ENCODE measurements at regions not wholly inside any gene's neighbourhood (a gene's known extent, or its start where the extent isn't known, plus 50 kb on each side); places are given as distances from the start of the nearest gene placed in this dataset.

GRCh38 chr16:8459085-8459733 is 131.1 kb downstream of the TMEM114 start:
- ChIA-PET POLR2A (no interaction called here), CTCF (no interaction called here)
- TF ChIP-seq CTCF (IDR thresholded peaks at IDR 0.05), result no peak
- Mint-ChIP-seq H3K9me3 (no peaks in the 10 kb centered on the region), H3K27ac (no peak overlapping the region), H3K4me3 (no peak overlapping the region), H3K27me3 (no peaks in the 10 kb centered on the region), H3K36me3 (ENCODE audit: low read depth) (no peaks in the 10 kb centered on the region), H3K4me1 (no peaks in the 10 kb centered on the region)
- no peak for ATAC-seq (ENCODE audit: low read depth)
- DNase-seq, result no peak
- intact Hi-C loops (cut with micrococcal nuclease), result no loop called here

GRCh38 chr16:8458481-8459046 is 131.7 kb downstream of the TMEM114 start:
- Mint-ChIP-seq H3K4me1 (no peaks in the 10 kb centered on the region), H3K36me3 (ENCODE audit: low read depth) (no peaks in the 10 kb centered on the region)

GRCh38 chr16:8453359-8453758 is 137.0 kb downstream of the TMEM114 start:
- no peak for TF ChIP-seq CTCF (IDR thresholded peaks at IDR 0.05)
- H3K4me3 Mint-ChIP-seq, result no peak overlapping the region
- no peaks in the 10 kb centered on the region for H3K36me3 Mint-ChIP-seq (ENCODE audit: low read depth)
- H3K9me3 Mint-ChIP-seq, result no peaks in the 10 kb centered on the region
- ATAC-seq (ENCODE audit: low read depth) (no peak), DNase-seq (no peak)
- peaks cover 2% of the 10 kb centered on the region for H3K27me3 Mint-ChIP-seq
- ChIA-PET CTCF (no interaction called here), POLR2A (no interaction called here)
- no peak overlapping the region for H3K27ac Mint-ChIP-seq
- intact Hi-C loops (cut with micrococcal nuclease), result no loop called here
- no peaks in the 10 kb centered on the region for H3K4me1 Mint-ChIP-seq

More at GRCh38 chr16:8458481-8459046, 131.7 kb downstream of the TMEM114 start:
- no peaks in the 10 kb centered on the region for H3K27me3 Mint-ChIP-seq
- no peak overlapping the region for H3K27ac Mint-ChIP-seq
- intact Hi-C loops (cut with micrococcal nuclease), result no loop called here
- H3K4me3 Mint-ChIP-seq, result no peak overlapping the region
- TF ChIP-seq CTCF (IDR thresholded peaks at IDR 0.05), result no peak
- DNase-seq, result no peak
- ChIA-PET CTCF (no interaction called here), POLR2A (no interaction called here)
- no peaks in the 10 kb centered on the region for H3K9me3 Mint-ChIP-seq
- no peak for ATAC-seq (ENCODE audit: low read depth)

GRCh38 chr16:8452941-8453340 is 137.4 kb downstream of the TMEM114 start:
- peaks cover 2% of the 10 kb centered on the region for H3K27me3 Mint-ChIP-seq
- no peak overlapping the region for H3K27ac Mint-ChIP-seq
- no peaks in the 10 kb centered on the region for H3K36me3 Mint-ChIP-seq (ENCODE audit: low read depth)
- no peak for DNase-seq
- ChIA-PET CTCF (no interaction called here), POLR2A (no interaction called here)
- H3K9me3 Mint-ChIP-seq, result no peaks in the 10 kb centered on the region
- no peak for TF ChIP-seq CTCF (IDR thresholded peaks at IDR 0.05)
- no peak for ATAC-seq (ENCODE audit: low read depth)
- H3K4me1 Mint-ChIP-seq, result no peaks in the 10 kb centered on the region
- H3K4me3 Mint-ChIP-seq, result no peak overlapping the region
- intact Hi-C loops (cut with micrococcal nuclease), result no loop called here

GRCh38 chr16:8436931-8437330 is 153.4 kb downstream of the TMEM114 start:
- Mint-ChIP-seq H3K27me3 (peaks cover 5% of the 10 kb centered on the region), H3K4me3 (no peak overlapping the region), H3K36me3 (ENCODE audit: low read depth) (no peaks in the 10 kb centered on the region), H3K4me1 (no peaks in the 10 kb centered on the region), H3K27ac (no peak overlapping the region), H3K9me3 (peaks cover 3% of the 10 kb centered on the region)
- DNase-seq, result no peak
- intact Hi-C loops (cut with micrococcal nuclease), result no loop called here
- ChIA-PET CTCF (no interaction called here), POLR2A (no interaction called here)
- ATAC-seq (ENCODE audit: low read depth), result no peak
- no peak for TF ChIP-seq CTCF (IDR thresholded peaks at IDR 0.05)

All from activated B cell treated with CpG ODN at 0.5 μM for 24 hours (primary cell).